Right lung (tissue), 2 donors: ENCODE measurements at regions not wholly inside any gene's neighbourhood (a gene's known extent, or its start where the extent isn't known, plus 50 kb on each side); places are given as distances from the start of the nearest gene placed in this dataset.
"Not testable (repeated sequence)": the region's sequence is repeated elsewhere in the genome, so short reads cannot be mapped to it uniquely, and the experiment has no call there.

Experiments used
- DNase-seq, 2 donors: peaks; one replicate each; pipeline ENCODE4 v3.0.0-alpha.2; 2013

- DNase-seq = not testable (repeated sequence)
Measured at GRCh38 chr5:118284230-118284629, 704.1 kb downstream of the DTWD2 start.

- DNase-seq = not testable (repeated sequence)
Measured at GRCh38 chr5:118282480-118283038, 705.8 kb downstream of the DTWD2 start.

DNA sequence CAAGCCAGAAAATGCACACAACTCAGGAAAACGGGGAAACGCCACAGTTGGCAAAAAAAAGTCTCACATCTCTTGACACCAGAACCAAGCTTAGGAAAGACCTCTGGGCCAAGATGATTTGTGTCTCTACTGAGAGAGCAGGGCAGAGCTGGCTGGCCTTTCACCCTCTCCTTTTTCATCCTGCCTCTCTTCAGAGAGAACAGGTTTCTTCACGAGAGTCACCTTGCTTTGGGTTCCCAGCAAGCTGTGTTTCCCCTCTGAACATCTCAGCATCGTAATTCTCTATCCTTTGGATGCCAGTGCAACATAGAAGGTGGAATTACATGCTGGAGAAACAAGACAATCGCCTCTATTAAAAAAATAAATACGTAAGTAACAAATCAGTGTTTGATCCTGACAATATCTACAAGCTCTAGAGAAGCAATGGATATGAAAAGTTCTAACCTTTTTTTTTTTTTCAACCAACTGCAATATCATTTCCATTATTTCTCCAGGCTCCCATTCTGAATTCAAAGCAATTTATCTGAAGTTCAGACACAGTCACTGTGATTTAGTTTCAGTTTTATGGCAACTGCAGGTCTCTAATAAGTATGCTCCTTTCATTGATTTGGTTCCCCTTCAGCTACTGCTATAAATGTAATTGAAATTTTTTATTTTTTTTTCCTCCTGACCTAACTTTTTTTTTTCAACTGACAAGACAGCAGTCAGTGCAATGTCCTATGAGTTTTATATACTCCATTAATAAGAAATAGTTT is 708.6 kb downstream of the DTWD2 start:
- no peak for DNase-seq

DNA sequence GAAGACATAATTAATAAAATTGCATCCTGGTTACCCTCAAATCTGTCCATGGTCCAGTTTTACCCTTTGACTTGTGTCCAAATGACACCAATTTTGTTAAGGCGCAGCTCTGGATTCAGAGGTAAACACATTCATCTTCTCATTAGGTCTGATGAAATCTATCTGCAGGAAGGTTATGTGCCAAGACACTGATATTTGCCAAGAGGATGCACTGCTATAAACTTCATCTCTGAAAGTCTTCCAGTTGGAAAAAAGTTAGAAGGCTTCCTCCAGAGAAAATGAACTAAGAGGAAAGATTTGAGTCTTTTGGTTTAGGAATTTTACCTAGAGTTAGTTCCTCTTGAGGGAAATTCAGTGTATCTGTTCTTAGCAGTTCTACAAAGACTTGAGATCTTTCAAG is 717.8 kb downstream of the DTWD2 start:
- no peak for DNase-seq

DNA sequence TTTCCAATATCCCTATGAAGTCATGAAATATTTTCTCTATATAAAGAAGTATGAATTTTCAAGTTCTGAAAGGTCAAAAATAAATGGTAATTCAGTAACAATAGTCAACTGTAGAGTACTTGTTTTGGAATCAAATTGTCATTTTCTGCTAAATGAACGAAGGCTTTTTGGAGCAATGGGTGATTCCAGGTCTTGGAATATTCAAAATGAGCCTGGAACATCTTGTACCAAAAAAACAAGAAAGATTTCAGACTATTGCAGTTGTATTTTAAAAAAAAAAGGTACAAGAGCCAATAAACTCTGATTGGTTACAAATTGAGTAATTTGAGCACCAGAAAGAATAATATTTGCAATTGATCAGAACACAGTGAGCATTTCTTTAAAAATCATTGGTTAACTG is 730.1 kb downstream of the DTWD2 start:
- no peak for DNase-seq

- no peak for DNase-seq
Measured at GRCh38 chr5:118257066-118257465, 731.3 kb downstream of the DTWD2 start.

- no peak for DNase-seq
Measured at GRCh38 chr5:118253225-118254061, 734.9 kb downstream of the DTWD2 start.

GRCh38 chr5:118249386-118249785 is 739.0 kb downstream of the DTWD2 start:
- DNase-seq = no peak

- DNase-seq = no peak
Measured at GRCh38 chr5:118247458-118247857, 740.9 kb downstream of the DTWD2 start.

DNA sequence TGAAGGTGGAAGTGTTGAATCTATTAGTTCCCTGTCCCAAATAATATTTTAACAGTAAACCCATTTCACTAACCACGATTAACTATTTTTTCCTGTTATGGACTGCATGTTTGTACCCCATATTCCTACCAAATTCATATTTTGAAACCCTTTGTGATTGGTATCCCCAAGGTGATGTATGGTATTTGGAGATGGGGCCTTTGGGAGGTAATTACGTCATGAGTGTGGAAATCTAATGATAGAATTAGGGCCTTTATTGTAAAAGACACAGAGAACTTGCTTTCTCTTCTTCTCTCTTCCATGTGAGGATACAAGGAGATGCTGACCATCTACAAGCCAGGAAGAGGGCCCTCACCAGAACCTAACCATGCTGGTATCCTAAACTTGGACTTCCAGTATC is 744.7 kb downstream of the DTWD2 start:
- no peak for DNase-seq

- no peak for DNase-seq
Measured at GRCh38 chr5:118243068-118243467, 745.3 kb downstream of the DTWD2 start.

GRCh38 chr5:118236108-118236849 is 752.1 kb downstream of the DTWD2 start:
- no peak for DNase-seq

DNA sequence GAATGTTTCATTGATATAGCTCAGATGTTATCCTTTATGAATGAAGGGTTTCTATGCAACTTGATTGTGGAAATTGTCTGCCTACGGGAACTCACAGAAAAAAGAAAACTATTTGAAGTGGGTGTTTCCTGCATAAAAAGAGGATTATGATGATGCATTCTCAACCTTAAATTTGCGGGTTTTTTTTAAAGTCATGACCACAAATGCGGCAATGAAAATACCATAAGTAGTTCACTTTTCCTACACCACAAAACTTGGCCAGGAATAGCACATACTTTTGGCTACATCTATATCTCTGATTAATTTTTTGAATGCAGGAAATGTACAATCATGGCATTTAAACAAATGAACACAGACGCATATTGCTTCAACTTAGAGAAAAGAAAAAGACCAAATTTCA is 754.7 kb downstream of the DTWD2 start:
- DNase-seq = no peak

DNA sequence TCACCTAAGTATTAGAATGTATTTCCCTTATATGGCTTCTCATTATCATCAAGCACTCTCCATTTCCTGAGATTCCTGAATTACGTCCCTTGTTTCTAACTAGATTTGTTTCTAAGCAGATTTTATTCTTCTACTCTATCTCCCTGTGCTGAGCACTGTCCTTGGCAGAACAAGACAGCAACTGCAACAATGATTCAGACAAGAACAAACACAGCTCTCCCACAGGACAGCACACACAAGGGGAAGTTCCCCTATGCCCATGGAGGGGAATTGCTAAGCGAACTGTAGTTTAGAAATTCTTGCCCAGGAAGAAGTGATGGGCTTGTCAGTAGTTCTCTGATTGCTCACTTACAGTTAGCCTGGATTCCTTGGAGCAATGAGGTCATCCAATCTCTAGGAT is 759.9 kb downstream of the DTWD2 start:
- DNase-seq = no peak

DNA sequence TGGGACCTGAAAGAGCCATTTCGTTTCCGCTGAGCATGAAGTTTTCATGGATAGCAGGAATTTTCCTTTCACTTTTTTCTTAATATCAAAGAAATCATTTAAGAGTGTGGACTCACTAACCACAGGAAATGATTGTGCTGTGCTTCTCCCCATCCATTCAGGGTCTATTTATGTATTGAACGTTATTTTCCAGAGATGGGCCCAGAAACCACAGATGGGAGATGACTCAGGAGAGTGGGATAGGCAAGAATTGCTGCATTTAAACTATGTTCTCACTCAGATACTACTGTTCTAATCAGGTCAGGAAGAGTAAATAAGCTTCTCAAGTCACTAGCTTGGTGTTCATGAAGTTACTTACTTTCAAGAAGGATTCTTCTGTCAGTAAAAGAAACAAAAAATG is 763.8 kb downstream of the DTWD2 start:
- no peak for DNase-seq

DNA sequence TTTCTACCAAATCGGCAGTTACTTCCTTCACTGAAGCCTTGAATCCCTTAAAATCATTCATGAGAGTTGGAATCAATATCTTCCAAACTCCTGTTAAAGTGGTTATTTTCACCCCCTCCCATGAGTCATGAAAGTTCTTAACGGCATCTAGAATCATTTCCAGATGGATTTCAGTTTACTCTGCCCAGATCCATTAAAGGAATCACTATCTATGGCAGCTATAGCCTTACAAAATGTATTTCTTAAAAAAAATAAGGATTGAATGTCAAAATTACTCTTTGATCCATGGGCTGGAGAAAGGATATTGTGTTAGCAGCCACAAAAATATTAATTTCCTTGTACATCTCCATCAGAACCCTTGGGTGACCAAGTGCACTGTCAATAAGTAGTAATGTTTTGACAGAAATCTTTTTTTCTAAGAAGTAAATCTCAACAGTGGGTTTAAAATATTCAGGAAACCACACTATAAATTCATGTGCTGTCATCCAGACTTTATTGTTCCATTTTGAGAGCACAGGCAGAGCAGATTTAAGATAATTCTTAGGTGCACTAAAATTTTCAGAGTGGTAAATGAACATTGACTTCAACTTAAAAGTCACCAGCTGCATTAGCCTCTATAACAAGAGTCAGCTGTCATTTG is 767.7 kb downstream of the DTWD2 start:
- DNase-seq = no peak

DNA sequence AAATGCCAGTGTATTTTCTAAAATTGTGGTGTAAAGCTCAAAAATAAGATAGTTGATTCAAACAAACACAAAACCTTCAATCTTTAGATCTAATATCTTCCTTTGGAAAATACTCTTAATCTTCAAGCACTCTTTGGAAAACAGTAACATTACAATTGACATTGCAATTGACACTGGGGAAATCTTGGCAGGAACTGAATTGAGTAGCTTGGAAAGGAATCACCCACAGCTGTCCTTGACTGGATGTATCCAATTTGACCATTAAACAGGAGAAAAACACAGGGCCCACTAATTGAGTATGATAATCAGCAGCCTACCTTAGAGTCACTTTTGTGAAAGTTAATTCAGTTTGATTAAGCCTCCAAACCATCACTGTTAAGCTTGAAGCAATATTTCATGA is 776.7 kb downstream of the DTWD2 start:
- DNase-seq = no peak

DNA sequence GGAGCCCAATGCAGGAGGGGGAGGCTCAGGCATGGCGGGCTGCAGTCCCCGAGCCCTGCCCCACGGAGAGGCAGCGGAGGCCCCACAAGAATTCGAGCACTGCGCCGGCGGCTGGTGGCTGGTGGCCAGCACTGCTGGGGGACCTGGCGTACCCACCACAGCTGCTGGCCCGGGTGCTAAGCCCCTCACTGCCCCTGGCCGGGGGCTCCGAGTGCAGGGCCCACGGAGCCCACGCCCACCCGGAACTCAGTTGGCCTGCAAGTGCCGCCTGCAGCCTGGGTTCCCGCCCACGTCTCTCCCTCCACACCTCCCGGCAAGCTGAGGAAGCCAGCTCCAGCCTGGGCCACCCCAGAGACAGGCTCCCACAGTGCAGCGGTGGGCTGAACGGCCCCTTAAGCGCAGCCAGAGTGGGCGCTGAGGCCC is 780.3 kb downstream of the DTWD2 start:
- DNase-seq = no peak

- DNase-seq = no peak
Measured at GRCh38 chr5:118199801-118200200, 788.5 kb downstream of the DTWD2 start.

DNA sequence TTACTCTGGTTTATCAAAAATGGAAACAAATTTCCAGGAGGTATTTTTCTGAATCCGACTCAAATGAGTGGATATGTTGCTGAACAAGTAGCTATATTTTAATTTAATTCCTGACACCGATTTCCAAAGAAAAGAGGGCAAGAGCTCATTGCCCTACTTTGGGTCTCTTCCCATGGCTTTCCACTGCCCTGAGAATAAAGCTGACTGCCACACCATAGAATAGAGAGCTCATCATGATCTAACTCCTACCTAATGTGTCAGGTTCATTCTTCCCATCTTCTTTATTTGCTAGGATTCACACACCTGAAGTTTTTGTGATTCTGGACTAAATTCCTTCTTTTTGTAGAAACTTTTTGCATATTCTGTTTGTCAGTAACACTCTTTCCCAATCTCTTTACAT is 792.1 kb downstream of the DTWD2 start:
- no peak for DNase-seq

DNA sequence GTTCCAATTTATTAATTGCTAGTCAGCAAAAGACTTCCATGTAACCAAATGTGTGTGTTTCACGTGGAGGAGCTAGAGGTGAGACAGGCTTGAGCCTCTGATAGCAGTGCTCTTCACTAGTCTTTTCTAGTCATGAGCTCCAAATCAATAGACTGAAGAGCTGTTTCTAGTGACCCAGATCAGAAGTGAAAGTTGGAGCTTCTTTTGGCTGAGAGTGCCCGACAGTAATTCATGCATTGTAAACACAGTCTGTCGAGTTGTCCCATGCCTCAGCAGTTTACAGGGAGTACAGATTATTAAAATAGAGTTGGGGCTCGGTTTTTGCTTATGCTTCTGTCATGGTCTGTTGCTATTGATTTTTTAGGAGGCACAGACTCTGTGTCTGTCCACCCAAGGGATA is 793.1 kb downstream of the DTWD2 start:
- peak in 1 of 2 donors; percentile 8 for DNase-seq
